Vagina (tissue), 2 donors: ENCODE measurements at regions not wholly inside any gene's neighbourhood (a gene's known extent, or its start where the extent isn't known, plus 50 kb on each side); places are given as distances from the start of the nearest gene placed in this dataset.

Experiments used
- DNase-seq, 2 donors: peaks; one replicate each; pipeline ENCODE4 v3.0.0-alpha.2; 2017; ENCODE audit errors: extremely low spot score in 2 of 2
- H3K27ac ChIP-seq: fragments of 200-600 bp; sonication (generic); one replicate; pipeline ENCODE4 v1.5.1; 2019
- H3K27me3 ChIP-seq: fragments of 200-600 bp; sonication (generic); one replicate; pipeline ENCODE4 v1.5.1; 2019
- H3K36me3 ChIP-seq, 2 donors: fragments of 200-600 bp; sonication (generic); one replicate each; pipeline ENCODE4 v1.5.1; 2017 to 2019
- H3K4me1 ChIP-seq: fragments of 200-600 bp; sonication (generic); one replicate; pipeline ENCODE4 v1.5.1; 2019
- H3K4me3 ChIP-seq, 2 donors: fragments of 200-600 bp; sonication (generic); 1 replicate in 1 of 2; 2 replicates in 1 of 2; pipeline ENCODE4 v1.5.1; 2016 to 2019
- H3K9me3 ChIP-seq: fragments of 200-600 bp; sonication (generic); one replicate; pipeline ENCODE4 v1.5.1; 2019
- CTCF ChIP-seq, 3 experiments: fragments of 450-650 bp in 2 of 3; fragments of 200-600 bp in 1 of 3; sonication (generic) in 1 of 3; IDR thresholded peaks; one replicate each; pipeline ENCODE4 v1.5.1; 2017 to 2019; ENCODE audit warnings: antibody characterized with exemption in 3 of 3, mild to moderate bottlenecking in 2 of 3, moderate library complexity in 2 of 3
- POLR2A ChIP-seq, 2 donors: fragments of 450-650 bp; IDR thresholded peaks; one replicate each; pipeline ENCODE4 v1.6.1; 2017; ENCODE audit warnings: antibody characterized with exemption in 2 of 2, mild to moderate bottlenecking in 2 of 2, moderate library complexity in 2 of 2
- POLR2AphosphoS5 ChIP-seq, 2 donors: sonication (generic); formaldehyde crosslinking; IDR thresholded peaks; one replicate each; pipeline ENCODE4 v1.9.0; 2017; ENCODE audit warnings: antibody characterized with exemption in 2 of 2, mild to moderate bottlenecking in 2 of 2, low read depth in 1 of 2; ENCODE audit not compliant: insufficient read depth in 1 of 2
- intact Hi-C: fragments of 100-400 bp; cut with DNase I; formaldehyde crosslinking; loops from one replicate; pipeline ENCODE4 v1.15.1; 2023

- DNase-seq = peak; percentile 71 to 87
- H3K27ac ChIP-seq = peak overlapping the region; percentile 42
- TF ChIP-seq CTCF (IDR thresholded peaks at IDR 0.05) (no peak), POLR2AphosphoS5 (IDR thresholded peaks at IDR 0.05; ENCODE audit: insufficient read depth in 1 of 2, low read depth in 1 of 2) (no peak), POLR2A (IDR thresholded peaks at IDR 0.05) (no peak)
- H3K36me3 ChIP-seq = no peaks in the 10 kb centered on the region
- H3K27me3 ChIP-seq = no peaks in the 10 kb centered on the region
- peaks cover 9% of the 10 kb centered on the region for H3K4me1 ChIP-seq
- no peaks in the 10 kb centered on the region for H3K9me3 ChIP-seq
- intact Hi-C loops = no loop called here
- H3K4me3 ChIP-seq = no peak overlapping the region
Measured at GRCh38 chr15:88395872-88396781, 71.1 kb downstream of the MRPL46 start.

GRCh38 chr15:88395241-88395640 lies 71.9 kb downstream of the MRPL46 start:
- Histone ChIP-seq H3K4me1 (peaks cover 8% of the 10 kb centered on the region), H3K27me3 (no peaks in the 10 kb centered on the region), H3K4me3 (no peak overlapping the region), H3K27ac (peak overlapping the region; percentile 42), H3K9me3 (no peaks in the 10 kb centered on the region), H3K36me3 (no peaks in the 10 kb centered on the region)
- DNase-seq = peak in 1 of 2 donors; percentile 65
- TF ChIP-seq POLR2AphosphoS5 (IDR thresholded peaks at IDR 0.05; ENCODE audit: insufficient read depth in 1 of 2, low read depth in 1 of 2) (no peak), POLR2A (IDR thresholded peaks at IDR 0.05) (no peak), CTCF (IDR thresholded peaks at IDR 0.05) (no peak)
- intact Hi-C loops = no loop called here

GRCh38 chr15:88394553-88395145 lies 72.5 kb downstream of the MRPL46 start:
- no peak for TF ChIP-seq CTCF (IDR thresholded peaks at IDR 0.05)
- no peak for TF ChIP-seq POLR2A (IDR thresholded peaks at IDR 0.05)
- Histone ChIP-seq H3K36me3 (no peaks in the 10 kb centered on the region), H3K27me3 (no peaks in the 10 kb centered on the region), H3K9me3 (no peaks in the 10 kb centered on the region), H3K4me1 (peaks cover 8% of the 10 kb centered on the region), H3K4me3 (no peak overlapping the region), H3K27ac (peak overlapping the region; percentile 42)
- intact Hi-C loops = no loop called here
- DNase-seq = peak; percentile 6 to 37

- no peaks in the 10 kb centered on the region for H3K27me3 ChIP-seq
- TF ChIP-seq POLR2A (IDR thresholded peaks at IDR 0.05) = no peak
- TF ChIP-seq CTCF (IDR thresholded peaks at IDR 0.05) = no peak
- TF ChIP-seq POLR2AphosphoS5 (IDR thresholded peaks at IDR 0.05; ENCODE audit: insufficient read depth in 1 of 2, low read depth in 1 of 2) = no peak
- H3K27ac ChIP-seq = no peak overlapping the region
- H3K4me3 ChIP-seq = no peak overlapping the region
- no peaks in the 10 kb centered on the region for H3K9me3 ChIP-seq
- H3K36me3 ChIP-seq = no peaks in the 10 kb centered on the region
- intact Hi-C loops = no loop called here
- H3K4me1 ChIP-seq = peaks cover 8% of the 10 kb centered on the region
- DNase-seq = peak; percentile 40 to 85
Measured at GRCh38 chr15:88393719-88394519, 73.3 kb downstream of the MRPL46 start.
